B cell (primary cell): ENCODE measurements at regions not wholly inside any gene's neighbourhood (a gene's known extent, or its start where the extent isn't known, plus 50 kb on each side); places are given as distances from the start of the nearest gene placed in this dataset.

Source experiments
- ATAC-seq: fragments of 200-7000 bp; cut with Tn5 transposase; one replicate; pipeline ENCODE4 v1.10.0; 2021; ENCODE audit warnings: low read depth, mild to moderate bottlenecking, moderate number of reproducible peaks, moderate library complexity
- CTCF ChIA-PET: fragments of 350-600 bp; sonication (Branson Sonifier 250); formaldehyde crosslinking; loops from one replicate; lab custom pipeline; 2021; ENCODE audit warnings: antibody characterized with exemption, inconsistent platforms; lab: Charles Lee
- POLR2A ChIA-PET: fragments of 350-600 bp; sonication (Branson Sonifier 250); formaldehyde crosslinking; loops from one replicate; lab custom pipeline; 2021; ENCODE audit warnings: antibody characterized with exemption; lab: Charles Lee
- DNase-seq: peaks from one replicate; pipeline ENCODE4 v3.0.0; 2013
- H2AFZ ChIP-seq: 2 replicates; pipeline ENCODE4 v1.6.1; 2012; ENCODE audit warnings: mild to moderate bottlenecking, low read depth, low read length; ENCODE audit not compliant: insufficient read depth, poor library complexity, severe bottlenecking
- H3K27ac ChIP-seq, 2 donors: 1 replicate in 1 of 2; 2 replicates in 1 of 2; pipeline ENCODE4 v1.5.1; 2012 to 2013; ENCODE audit warnings: low read length in 2 of 2, mild to moderate bottlenecking in 2 of 2, moderate library complexity in 1 of 2
- H3K27me3 ChIP-seq, 4 experiments: fragments of 200-600 bp in 1 of 4; sonication (generic) in 1 of 4; replicated peaks in 1 of 4; 1 replicate in 2 of 4; 2 replicates in 2 of 4; pipeline versions ENCODE4 v1.6.1 to v1.7.0; 2013 to 2016; ENCODE audit warnings: low read length in 3 of 4, mild to moderate bottlenecking in 2 of 4, mixed read lengths in 1 of 4, moderate library complexity in 1 of 4; ENCODE audit not compliant: insufficient read depth in 4 of 4, control insufficient read depth in 3 of 4; ENCODE audit errors: control extremely low read depth in 1 of 4
- H3K36me3 ChIP-seq, 2 experiments: replicated peaks in 1 of 2; 1 replicate in 1 of 2; 2 replicates in 1 of 2; pipeline versions ENCODE4 v1.6.1 to v1.7.1; 2013; ENCODE audit warnings: low read length in 1 of 2; ENCODE audit not compliant: insufficient read depth in 2 of 2, control insufficient read depth in 1 of 2; ENCODE audit errors: control extremely low read depth in 1 of 2, extremely low read depth in 1 of 2
- H3K4me1 ChIP-seq, 2 donors: fragments of 200-600 bp in 1 of 2; sonication (generic) in 1 of 2; 1 replicate in 1 of 2; 2 replicates in 1 of 2; pipeline versions ENCODE4 v1.5.1 to v1.6.1; 2013 to 2017; ENCODE audit warnings: low read length in 2 of 2; ENCODE audit not compliant: control insufficient read depth in 2 of 2, insufficient read depth in 2 of 2
- H3K4me2 ChIP-seq: replicated peaks from 2 replicates; pipeline ENCODE3; 2012; ENCODE audit warnings: mild to moderate bottlenecking, low read depth, low read length; ENCODE audit not compliant: poor library complexity, severe bottlenecking
- H3K4me3 ChIP-seq, 5 experiments: fragments of 200-600 bp in 1 of 5; sonication (generic) in 1 of 5; 1 replicate in 3 of 5; 2 replicates in 2 of 5; pipeline versions ENCODE4 v1.5.1 to v1.7.0; 2011 to 2016; ENCODE audit warnings: low read length in 4 of 5, mild to moderate bottlenecking in 4 of 5, low read depth in 2 of 5, control low read depth in 1 of 5, moderate library complexity in 1 of 5; ENCODE audit not compliant: insufficient read depth in 1 of 5; ENCODE audit errors: control extremely low read depth in 1 of 5, extremely low read depth in 1 of 5
- H3K79me2 ChIP-seq: fragments of 200-600 bp; sonication (generic); one replicate; pipeline ENCODE4 v1.6.0; 2016; ENCODE audit warnings: low read length; ENCODE audit not compliant: control insufficient read depth, insufficient read depth
- H3K9ac ChIP-seq: fragments of 200-600 bp; sonication (generic); 2 replicates; pipeline ENCODE4 v1.6.1; 2017; ENCODE audit warnings: mild to moderate bottlenecking, low read length, moderate library complexity
- H3K9me3 ChIP-seq, 3 donors: one replicate each; pipeline versions ENCODE4 v1.6.1 to v1.7.1; 2013; ENCODE audit warnings: low read length in 2 of 3; ENCODE audit not compliant: control insufficient read depth in 2 of 3, insufficient read depth in 1 of 3; ENCODE audit errors: control extremely low read depth in 1 of 3
- H4K20me1 ChIP-seq: 2 replicates; pipeline ENCODE4 v1.6.0; 2012; ENCODE audit warnings: mild to moderate bottlenecking, low read length; ENCODE audit not compliant: insufficient read depth, control insufficient read depth, poor library complexity, severe bottlenecking
- H3K27ac Mint-ChIP-seq: one replicate; pipeline ENCODE4 v1.8.0; 2021; ENCODE audit warnings: mixed read lengths
- H3K27me3 Mint-ChIP-seq: one replicate; pipeline ENCODE4 v1.8.0; 2021; ENCODE audit warnings: mixed read lengths
- H3K4me1 Mint-ChIP-seq: one replicate; pipeline ENCODE4 v1.8.0; 2021; ENCODE audit warnings: mixed read lengths
- H3K4me3 Mint-ChIP-seq: one replicate; pipeline ENCODE4 v1.8.0; 2021; ENCODE audit warnings: mixed read lengths
- H3K9me3 Mint-ChIP-seq: one replicate; pipeline ENCODE4 v1.8.0; 2022; ENCODE audit warnings: mixed read lengths; ENCODE audit not compliant: insufficient read depth
- EZH2 ChIP-seq: IDR thresholded peaks from 2 replicates; pipeline ENCODE4 v1.6.1; 2012; ENCODE audit warnings: borderline replicate concordance, low read depth, mild to moderate bottlenecking, moderate library complexity, low read length; ENCODE audit not compliant: insufficient read depth, poor library complexity, severe bottlenecking
- WGBS: methylation state at CpG from one replicate; pipeline ENCODE4 v1.1.5; 2013; ENCODE audit warnings: missing lambda C conversion rate; ENCODE audit not compliant: insufficient coverage; 5-methylcytosine and 5-hydroxymethylcytosine counted together
- intact Hi-C: fragments of 100-400 bp; cut with micrococcal nuclease; formaldehyde crosslinking; loops from one replicate; pipeline ENCODE4 v1.10.0; 2022
- TF ChIP-seq, protein P1 (sequence below): fragments of 200-600 bp; IDR thresholded peaks from one replicate; pipeline ENCODE4 v1.8.0; 2022; ENCODE audit warnings: antibody characterized with exemption, mild to moderate bottlenecking

DNA sequence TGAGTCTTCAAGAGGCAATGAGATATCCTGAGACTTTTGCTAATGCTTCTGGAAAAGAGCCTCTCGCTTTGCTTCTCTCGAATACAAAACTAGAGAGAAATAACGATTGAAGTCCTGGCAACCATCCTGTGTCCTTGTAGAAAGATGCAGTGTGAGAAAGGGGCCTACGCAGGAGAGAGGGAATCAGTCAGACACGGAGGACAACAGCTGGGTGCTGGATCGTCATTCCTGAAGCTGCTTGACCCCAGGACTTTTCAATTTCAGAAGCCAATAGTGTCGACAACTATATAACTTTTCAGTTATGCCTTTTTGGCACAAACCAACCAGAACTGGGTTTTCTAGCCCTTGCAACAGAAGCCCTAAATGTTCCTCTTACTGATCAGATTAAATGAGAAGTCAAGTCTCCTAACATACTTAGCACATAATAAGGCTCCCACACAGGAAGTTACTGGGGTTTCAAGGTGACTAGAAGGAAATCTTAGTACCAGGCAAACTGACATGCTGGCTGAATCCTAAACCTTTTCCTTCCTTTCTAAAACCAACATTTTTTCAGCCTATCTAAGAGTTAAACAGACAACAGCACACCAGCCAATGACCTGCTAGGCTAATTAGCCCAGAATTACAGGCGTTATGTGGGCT lies 755.6 kb downstream of the MED13L start:
- H3K4me1 ChIP-seq = no peaks in the 10 kb centered on the region
- no peaks in the 10 kb centered on the region for H4K20me1 ChIP-seq
- 84% methylated on average over 6 of the region's 8 CpGs for WGBS
- no peaks in the 10 kb centered on the region for H3K79me2 ChIP-seq
- ATAC-seq (no peak), DNase-seq (no peak)
- intact Hi-C loops = no loop called here
- no peak overlapping the region for H3K27ac ChIP-seq
- no peak overlapping the region for H3K4me2 ChIP-seq
- Mint-ChIP-seq H3K27ac (no peak overlapping the region), H3K27me3 (no peaks in the 10 kb centered on the region), H3K9me3 (peaks cover 3% of the 10 kb centered on the region), H3K4me1 (no peaks in the 10 kb centered on the region), H3K4me3 (no peak overlapping the region)
- H3K9ac ChIP-seq = no peak overlapping the region
- no peaks in the 10 kb centered on the region for H3K27me3 ChIP-seq
- no peak overlapping the region for H2AFZ ChIP-seq
- TF ChIP-seq, protein P1, sequence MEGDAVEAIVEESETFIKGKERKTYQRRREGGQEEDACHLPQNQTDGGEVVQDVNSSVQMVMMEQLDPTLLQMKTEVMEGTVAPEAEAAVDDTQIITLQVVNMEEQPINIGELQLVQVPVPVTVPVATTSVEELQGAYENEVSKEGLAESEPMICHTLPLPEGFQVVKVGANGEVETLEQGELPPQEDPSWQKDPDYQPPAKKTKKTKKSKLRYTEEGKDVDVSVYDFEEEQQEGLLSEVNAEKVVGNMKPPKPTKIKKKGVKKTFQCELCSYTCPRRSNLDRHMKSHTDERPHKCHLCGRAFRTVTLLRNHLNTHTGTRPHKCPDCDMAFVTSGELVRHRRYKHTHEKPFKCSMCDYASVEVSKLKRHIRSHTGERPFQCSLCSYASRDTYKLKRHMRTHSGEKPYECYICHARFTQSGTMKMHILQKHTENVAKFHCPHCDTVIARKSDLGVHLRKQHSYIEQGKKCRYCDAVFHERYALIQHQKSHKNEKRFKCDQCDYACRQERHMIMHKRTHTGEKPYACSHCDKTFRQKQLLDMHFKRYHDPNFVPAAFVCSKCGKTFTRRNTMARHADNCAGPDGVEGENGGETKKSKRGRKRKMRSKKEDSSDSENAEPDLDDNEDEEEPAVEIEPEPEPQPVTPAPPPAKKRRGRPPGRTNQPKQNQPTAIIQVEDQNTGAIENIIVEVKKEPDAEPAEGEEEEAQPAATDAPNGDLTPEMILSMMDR = no peak
- no peak for TF ChIP-seq EZH2
- ChIA-PET CTCF (no interaction called here), POLR2A (no interaction called here)
- H3K4me3 ChIP-seq = no peak overlapping the region
- no peaks in the 10 kb centered on the region for H3K36me3 ChIP-seq
- H3K9me3 ChIP-seq = peaks cover 0 to 3% (median 0%) of the 10 kb centered on the region in 3 donors

DNA sequence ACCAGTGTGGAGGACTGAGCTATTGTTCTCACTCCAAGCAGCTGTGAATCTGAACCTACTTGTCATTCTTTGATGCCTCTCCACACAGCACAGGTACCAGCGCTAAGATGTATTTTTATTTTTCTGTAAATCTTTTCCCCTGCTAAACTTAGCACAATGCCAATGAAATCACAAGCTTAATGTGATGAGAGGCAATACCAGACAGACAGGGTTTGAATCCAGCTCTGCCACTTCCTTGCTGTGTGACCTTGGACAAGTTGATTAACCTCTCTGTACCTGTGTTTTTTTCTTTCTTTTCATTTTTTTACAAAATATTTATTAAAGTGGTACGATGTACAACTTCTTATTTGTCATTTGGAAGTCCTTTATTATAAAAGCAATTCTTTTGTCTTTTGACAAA lies 757.6 kb downstream of the MED13L start:
- intact Hi-C loops = no loop called here
- CTCF ChIA-PET = no interaction called here

More for the DNA sequence above, 757.6 kb downstream of the MED13L start:
- H3K9ac ChIP-seq = no peak overlapping the region
- H3K4me1 ChIP-seq = no peaks in the 10 kb centered on the region
- H4K20me1 ChIP-seq = no peaks in the 10 kb centered on the region
- POLR2A ChIA-PET = no interaction called here
- H3K4me3 Mint-ChIP-seq = no peak overlapping the region
- H3K27ac Mint-ChIP-seq = no peak overlapping the region
- H3K79me2 ChIP-seq = no peaks in the 10 kb centered on the region
- no peak for DNase-seq
- peaks cover 0 to 3% (median 0%) of the 10 kb centered on the region in 3 donors for H3K9me3 ChIP-seq
- no peak for TF ChIP-seq EZH2
- TF ChIP-seq, protein P1 = no peak
- no peak overlapping the region for H3K4me3 ChIP-seq
- no peaks in the 10 kb centered on the region for H3K36me3 ChIP-seq
- no peaks in the 10 kb centered on the region for H3K4me1 Mint-ChIP-seq
- H3K27me3 ChIP-seq = peaks cover 0 to under 1% (median 0%) of the 10 kb centered on the region in 4 experiments
- no peak overlapping the region for H3K4me2 ChIP-seq
- no peak overlapping the region for H2AFZ ChIP-seq
- H3K27me3 Mint-ChIP-seq = no peaks in the 10 kb centered on the region
- no peak for ATAC-seq
- no CpG with 5 or more reads among the region's 2 CpGs for WGBS
- peaks cover 3% of the 10 kb centered on the region for H3K9me3 Mint-ChIP-seq
- H3K27ac ChIP-seq = no peak overlapping the region
